Astrocyte of the cerebellum (primary cell): ENCODE measurements at regions not wholly inside any gene's neighbourhood (a gene's known extent, or its start where the extent isn't known, plus 50 kb on each side); places are given as distances from the start of the nearest gene placed in this dataset.
"Not testable (repeated sequence)": the region's sequence is repeated elsewhere in the genome, so short reads cannot be mapped to it uniquely, and the experiment has no call there.

Experiments used
- DNase-seq: peaks from one replicate; pipeline ENCODE4 v3.0.0-alpha.2; 2011; ENCODE audit warnings: low read depth
- H3K4me3 ChIP-seq: 2 replicates; pipeline ENCODE4 v1.5.1; 2011; ENCODE audit warnings: mild to moderate bottlenecking, low read depth, low read length, moderate library complexity
- CTCF ChIP-seq: IDR thresholded peaks from 2 replicates; pipeline ENCODE4 v1.5.1; 2012; ENCODE audit warnings: low read length, low read depth, moderate library complexity, mild to moderate bottlenecking; ENCODE audit errors: missing control alignments
- in situ Hi-C: cut with HindIII; loops from 2 replicates; pipeline ENCODE4 v1.10.0; 2017; ENCODE audit warnings: low sequenced_read_pairs

GRCh38 chr11:42890773-42891172 lies 421.0 kb upstream of the API5 start:
- in situ Hi-C loops = no loop called here
- H3K4me3 ChIP-seq = no peak overlapping the region
- TF ChIP-seq CTCF = no peak
- no peak for DNase-seq

GRCh38 chr11:42901084-42901483 lies 410.7 kb upstream of the API5 start:
- in situ Hi-C loops = no loop called here

GRCh38 chr11:42906226-42906625 lies 405.6 kb upstream of the API5 start:
- no peak overlapping the region for H3K4me3 ChIP-seq
- DNase-seq = no peak
- in situ Hi-C loops = loop anchor here (5.0 kb wide), 1 partner anchor 34 kb away; no protein-coding TSS in a partner anchor
- TF ChIP-seq CTCF = no peak

More at GRCh38 chr11:42901084-42901483, 410.7 kb upstream of the API5 start:
- no peak for DNase-seq
- no peak overlapping the region for H3K4me3 ChIP-seq
- TF ChIP-seq CTCF = no peak

- no peak overlapping the region for H3K4me3 ChIP-seq
- in situ Hi-C loops = no loop called here
- no peak for DNase-seq
- TF ChIP-seq CTCF = no peak
Measured at GRCh38 chr11:42913731-42914130, 398.1 kb upstream of the API5 start.

GRCh38 chr11:42923651-42924050 lies 388.1 kb upstream of the API5 start:
- no peak for TF ChIP-seq CTCF
- H3K4me3 ChIP-seq = no peak overlapping the region
- DNase-seq = no peak
- in situ Hi-C loops = no loop called here

GRCh38 chr11:42925916-42926315 lies 385.9 kb upstream of the API5 start:
- no peak overlapping the region for H3K4me3 ChIP-seq
- in situ Hi-C loops = no loop called here
- DNase-seq = no peak
- TF ChIP-seq CTCF = no peak

GRCh38 chr11:42947405-42947804 lies 364.4 kb upstream of the API5 start:
- in situ Hi-C loops = no loop called here
- no peak for TF ChIP-seq CTCF
- DNase-seq = no peak
- no peak overlapping the region for H3K4me3 ChIP-seq

- DNase-seq, H3K4me3 ChIP-seq, in situ Hi-C loops: not testable (repeated sequence)
Measured at GRCh38 chr11:42949738-42950376, 361.9 kb upstream of the API5 start.
